IPS-18a (cell line): ENCODE measurements at regions not wholly inside any gene's neighbourhood (a gene's known extent, or its start where the extent isn't known, plus 50 kb on each side); places are given as distances from the start of the nearest gene placed in this dataset.
"Not testable (repeated sequence)": the region's sequence is repeated elsewhere in the genome, so short reads cannot be mapped to it uniquely, and the experiment has no call there.

Experiments used
- H3K27ac ChIP-seq: one replicate; pipeline ENCODE4 v1.5.1; 2013; ENCODE audit warnings: low read length
- H3K27me3 ChIP-seq: one replicate; pipeline ENCODE4 v1.6.1; 2013; ENCODE audit warnings: mild to moderate bottlenecking, low read length; ENCODE audit not compliant: control insufficient read depth, insufficient read depth
- H3K36me3 ChIP-seq: one replicate; pipeline ENCODE4 v1.6.1; 2013; ENCODE audit warnings: low read depth, low read length; ENCODE audit not compliant: control insufficient read depth
- H3K4me1 ChIP-seq: one replicate; pipeline ENCODE4 v1.6.1; 2013; ENCODE audit warnings: low read depth, low read length; ENCODE audit not compliant: control insufficient read depth
- H3K4me3 ChIP-seq: one replicate; pipeline ENCODE4 v1.5.1; 2013; ENCODE audit warnings: low read length
- H3K9ac ChIP-seq: one replicate; pipeline ENCODE4 v1.6.1; 2013; ENCODE audit warnings: mild to moderate bottlenecking, low read length, moderate library complexity
- H3K9me3 ChIP-seq: one replicate; pipeline ENCODE4 v1.6.1; 2013; ENCODE audit warnings: low read depth, low read length; ENCODE audit not compliant: control insufficient read depth

DNA sequence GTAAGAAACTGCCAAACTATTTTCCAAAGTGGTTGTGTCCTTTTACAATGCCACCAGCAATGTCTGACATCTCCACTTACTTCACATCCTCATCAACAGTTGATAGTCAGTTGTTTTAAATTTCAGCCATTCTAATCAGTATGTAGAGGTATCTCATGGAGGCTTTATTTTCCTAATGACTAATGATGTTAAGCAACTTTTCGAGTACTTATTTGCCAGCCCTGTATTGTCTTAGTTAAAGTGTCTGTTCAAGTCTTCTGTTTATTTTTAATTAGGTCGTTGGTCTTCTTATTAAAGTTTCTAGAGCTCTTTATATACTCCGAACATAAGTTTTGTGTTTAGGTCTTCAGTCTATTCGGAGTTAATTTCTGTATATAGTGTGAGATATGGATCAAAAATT lies 54.9 kb upstream of the NBPF12 start:
- H3K27me3 ChIP-seq, H3K9ac ChIP-seq, H3K4me3 ChIP-seq, H3K27ac ChIP-seq, H3K9me3 ChIP-seq, H3K4me1 ChIP-seq, H3K36me3 ChIP-seq: not testable (repeated sequence)

GRCh38 chr1:146881096-146881495 lies 57.0 kb upstream of the NBPF12 start:
- not testable (repeated sequence) for H3K4me3 ChIP-seq, H3K9me3 ChIP-seq, H3K4me1 ChIP-seq, H3K27me3 ChIP-seq, H3K9ac ChIP-seq, H3K27ac ChIP-seq, H3K36me3 ChIP-seq

- not testable (repeated sequence) for H3K4me1 ChIP-seq, H3K9ac ChIP-seq, H3K27me3 ChIP-seq, H3K9me3 ChIP-seq, H3K27ac ChIP-seq, H3K4me3 ChIP-seq, H3K36me3 ChIP-seq
Observed at GRCh38 chr1:146863799-146864319, 74.3 kb upstream of the NBPF12 start.

DNA sequence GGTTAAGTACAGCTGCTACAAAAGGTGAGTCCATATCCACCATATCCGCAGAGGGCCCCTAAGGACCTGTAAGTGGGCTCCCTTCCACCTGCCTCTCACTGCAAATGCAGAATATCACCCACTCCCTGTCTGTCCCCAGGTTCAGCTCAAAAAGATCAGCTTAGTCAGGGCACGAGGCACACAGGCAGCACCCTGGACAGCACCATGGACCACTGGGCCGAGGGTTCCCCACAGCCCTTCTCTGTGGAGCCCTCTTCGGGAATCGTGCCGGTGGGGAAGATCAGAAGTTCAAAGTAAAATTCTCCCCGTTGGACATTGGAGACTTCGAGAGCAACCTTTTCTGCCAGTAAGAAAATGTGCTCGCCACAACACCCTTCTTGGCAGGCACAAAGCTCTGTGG lies 85.0 kb upstream of the NBPF12 start:
- H3K4me1 ChIP-seq, H3K36me3 ChIP-seq, H3K4me3 ChIP-seq, H3K9ac ChIP-seq, H3K27me3 ChIP-seq, H3K9me3 ChIP-seq, H3K27ac ChIP-seq: not testable (repeated sequence)

DNA sequence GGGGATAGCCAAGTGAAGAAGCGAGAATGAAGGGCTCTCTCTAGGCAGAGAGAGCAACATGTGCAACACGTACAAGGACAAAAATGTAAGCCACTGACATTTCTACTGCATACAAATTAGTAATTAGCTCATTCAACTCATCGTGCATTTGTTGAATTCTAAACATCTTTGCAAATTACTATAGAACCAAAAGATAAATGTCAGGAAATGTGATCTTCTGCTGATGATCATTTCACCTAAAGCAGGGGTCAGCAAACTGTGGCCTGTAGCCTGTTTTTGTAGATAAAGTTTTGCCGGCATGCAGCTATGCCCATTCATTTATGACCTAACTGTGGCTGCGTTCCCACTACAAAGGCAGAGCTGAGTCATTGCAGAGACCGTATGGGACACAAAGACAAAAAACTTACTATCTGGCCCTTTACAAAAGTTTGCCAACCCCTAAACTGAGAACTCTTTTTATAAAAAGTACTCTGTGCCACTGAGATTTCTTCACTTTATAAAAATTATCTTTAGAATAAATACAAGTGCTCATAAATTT lies 87.7 kb upstream of the NBPF12 start:
- H3K4me3 ChIP-seq, H3K9ac ChIP-seq, H3K27ac ChIP-seq, H3K4me1 ChIP-seq, H3K9me3 ChIP-seq, H3K27me3 ChIP-seq, H3K36me3 ChIP-seq: not testable (repeated sequence)

- not testable (repeated sequence) for H3K27ac ChIP-seq, H3K4me3 ChIP-seq, H3K27me3 ChIP-seq, H3K9me3 ChIP-seq, H3K36me3 ChIP-seq, H3K4me1 ChIP-seq, H3K9ac ChIP-seq
Observed at GRCh38 chr1:146838725-146839124, 99.4 kb upstream of the NBPF12 start.

DNA sequence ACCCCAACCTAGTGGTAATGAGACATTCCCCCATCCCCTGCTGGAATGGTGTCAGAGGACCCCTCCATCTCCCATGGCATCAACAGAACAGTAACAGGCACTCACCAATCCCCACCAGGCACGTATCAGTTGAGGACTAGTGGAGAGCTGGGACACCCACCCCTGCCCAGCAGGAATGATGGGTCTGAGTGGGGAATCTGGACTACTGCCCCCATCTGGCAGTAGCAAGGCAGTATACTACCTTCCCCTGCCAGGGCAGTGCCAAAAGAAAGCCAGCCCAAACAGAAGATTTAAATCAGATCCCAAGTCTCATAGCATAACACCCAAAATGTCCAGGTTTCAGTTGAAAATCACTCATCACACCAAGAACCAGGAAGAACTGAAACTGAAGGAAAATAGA lies 111.2 kb upstream of the NBPF12 start:
- H3K27me3 ChIP-seq, H3K9me3 ChIP-seq, H3K9ac ChIP-seq, H3K4me1 ChIP-seq, H3K36me3 ChIP-seq, H3K4me3 ChIP-seq, H3K27ac ChIP-seq: not testable (repeated sequence)

DNA sequence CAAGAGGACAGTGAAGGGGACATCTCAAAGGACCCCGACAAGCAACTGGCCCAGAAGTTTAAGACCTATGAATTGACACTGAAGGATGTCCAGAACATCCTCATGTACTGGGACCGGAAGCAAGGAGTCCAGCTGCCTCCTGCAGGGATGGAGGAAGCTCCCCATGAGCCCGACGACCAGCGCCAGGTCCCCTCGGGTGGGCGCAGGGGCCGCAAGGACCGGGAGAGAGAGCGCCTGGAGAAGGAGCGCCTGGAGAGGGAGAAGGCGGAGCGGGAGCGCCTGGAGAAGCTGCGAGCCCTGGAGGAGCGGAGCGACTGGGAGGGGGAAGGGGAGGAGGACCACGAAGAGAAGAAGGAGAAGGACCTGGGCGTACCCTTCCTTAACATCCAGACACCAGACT lies 143.9 kb upstream of the NBPF12 start:
- not testable (repeated sequence) for H3K4me3 ChIP-seq

GRCh38 chr1:146792725-146793124 lies 145.4 kb upstream of the NBPF12 start:
- H3K4me3 ChIP-seq, H3K27ac ChIP-seq, H3K9ac ChIP-seq, H3K36me3 ChIP-seq, H3K27me3 ChIP-seq, H3K9me3 ChIP-seq, H3K4me1 ChIP-seq: not testable (repeated sequence)

More for the DNA sequence above, 143.9 kb upstream of the NBPF12 start:
- not testable (repeated sequence) for H3K27me3 ChIP-seq, H3K9ac ChIP-seq, H3K9me3 ChIP-seq, H3K4me1 ChIP-seq, H3K36me3 ChIP-seq, H3K27ac ChIP-seq

DNA sequence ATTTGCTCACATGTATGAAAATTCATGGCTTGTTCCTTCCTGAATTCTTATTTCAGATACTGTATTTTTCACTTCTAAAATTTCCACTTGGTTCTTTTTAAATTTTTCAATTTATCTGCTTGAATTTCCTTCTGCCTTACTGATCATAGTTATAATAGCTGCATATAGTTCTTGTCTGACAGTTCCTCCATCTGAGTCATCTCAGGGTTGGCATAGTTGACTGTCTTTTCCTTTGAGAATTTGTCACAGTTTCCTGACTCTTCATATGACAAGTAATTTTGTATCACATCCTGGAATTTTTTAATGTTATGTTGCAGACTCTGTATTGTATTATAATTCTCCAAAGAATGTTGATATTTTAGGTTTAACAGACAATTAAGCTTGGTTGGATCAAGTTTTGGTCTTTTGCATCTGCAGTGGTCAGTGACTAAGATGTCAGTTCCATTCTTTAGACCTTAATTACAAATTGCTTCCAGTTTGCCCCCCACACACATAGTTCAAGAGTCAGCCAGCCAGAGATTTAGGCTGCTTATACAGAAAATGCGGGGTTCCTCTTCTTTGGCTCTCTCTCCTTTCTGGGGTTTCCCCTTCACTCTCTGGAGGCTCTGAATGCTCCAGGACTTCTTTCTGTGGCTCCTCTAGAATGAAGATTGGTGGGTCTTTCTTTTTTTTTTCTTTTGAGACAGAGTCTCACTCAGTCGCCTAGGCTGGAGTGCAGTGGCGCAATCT lies 153.7 kb upstream of the NBPF12 start:
- not testable (repeated sequence) for H3K27me3 ChIP-seq, H3K4me3 ChIP-seq, H3K9me3 ChIP-seq, H3K4me1 ChIP-seq, H3K27ac ChIP-seq, H3K36me3 ChIP-seq, H3K9ac ChIP-seq

GRCh38 chr1:146781235-146781634 lies 156.9 kb upstream of the NBPF12 start:
- H3K27me3 ChIP-seq, H3K4me3 ChIP-seq, H3K27ac ChIP-seq, H3K4me1 ChIP-seq, H3K36me3 ChIP-seq, H3K9me3 ChIP-seq, H3K9ac ChIP-seq: not testable (repeated sequence)

- not testable (repeated sequence) for H3K27me3 ChIP-seq, H3K27ac ChIP-seq, H3K9me3 ChIP-seq, H3K4me1 ChIP-seq, H3K9ac ChIP-seq, H3K4me3 ChIP-seq, H3K36me3 ChIP-seq
Observed at GRCh38 chr1:146777826-146778602, 160.1 kb upstream of the NBPF12 start.
